ENCODE measurements at regions not wholly inside any gene's neighbourhood (a gene's known extent, or its start where the extent isn't known, plus 50 kb on each side); places are given as distances from the start of the nearest gene placed in this dataset.
A peak's percentile ranks its signal among the peaks of the same experiment; 100 is the strongest.

GRCh38 chr18:77329651-77330050, 80.0 kb downstream of the GALR1 start:
- DNase-seq: no peak

- no peak for DNase-seq
Measured at GRCh38 chr18:77334876-77335275, 85.2 kb downstream of the GALR1 start.

GRCh38 chr18:77337604-77338003, 88.0 kb downstream of the GALR1 start:
- no peak for DNase-seq

GRCh38 chr18:77339093-77339492, 89.4 kb downstream of the GALR1 start:
- DNase-seq: no peak

- DNase-seq: no peak
Measured at GRCh38 chr18:77339623-77340022, 90.0 kb downstream of the GALR1 start.

- no peak for DNase-seq
Measured at GRCh38 chr18:77340815-77341214, 91.2 kb downstream of the GALR1 start.

GRCh38 chr18:77341527-77342325, 92.1 kb downstream of the GALR1 start:
- DNase-seq: no peak

GRCh38 chr18:77342736-77343135, 93.1 kb downstream of the GALR1 start:
- no peak for DNase-seq

- no peak for DNase-seq
Measured at GRCh38 chr18:77343846-77344510, 94.3 kb downstream of the GALR1 start.

GRCh38 chr18:77344786-77345500, 95.3 kb downstream of the GALR1 start:
- DNase-seq: no peak

- no peak for DNase-seq
Measured at GRCh38 chr18:77346208-77346810, 96.7 kb downstream of the GALR1 start.

GRCh38 chr18:77353349-77353748, 103.7 kb downstream of the GALR1 start:
- DNase-seq: peak; percentile 30

- no peak for DNase-seq
Measured at GRCh38 chr18:77359561-77360314, 110.1 kb downstream of the GALR1 start.

GRCh38 chr18:77360315-77361190, 110.9 kb downstream of the GALR1 start:
- DNase-seq: no peak

- DNase-seq: no peak
Measured at GRCh38 chr18:77361382-77361781, 111.7 kb downstream of the GALR1 start.

- no peak for DNase-seq
Measured at GRCh38 chr18:77365667-77366066, 116.0 kb downstream of the GALR1 start.

GRCh38 chr18:77366067-77366719, 116.5 kb downstream of the GALR1 start:
- DNase-seq: no peak

- DNase-seq: no peak
Measured at GRCh38 chr18:77366720-77367641, 117.3 kb downstream of the GALR1 start.

- DNase-seq: no peak
Measured at GRCh38 chr18:77369644-77370043, 120.0 kb downstream of the GALR1 start.
